Anterior cingulate cortex (tissue), 58 donors: ENCODE measurements at regions not wholly inside any gene's neighbourhood (a gene's known extent, or its start where the extent isn't known, plus 50 kb on each side); places are given as distances from the start of the nearest gene placed in this dataset.

Source experiments
- DNase-seq, 58 donors: peaks; one replicate each; lab custom pipeline; 2025; lab: John Stamatoyannopoulos, UW

DNA sequence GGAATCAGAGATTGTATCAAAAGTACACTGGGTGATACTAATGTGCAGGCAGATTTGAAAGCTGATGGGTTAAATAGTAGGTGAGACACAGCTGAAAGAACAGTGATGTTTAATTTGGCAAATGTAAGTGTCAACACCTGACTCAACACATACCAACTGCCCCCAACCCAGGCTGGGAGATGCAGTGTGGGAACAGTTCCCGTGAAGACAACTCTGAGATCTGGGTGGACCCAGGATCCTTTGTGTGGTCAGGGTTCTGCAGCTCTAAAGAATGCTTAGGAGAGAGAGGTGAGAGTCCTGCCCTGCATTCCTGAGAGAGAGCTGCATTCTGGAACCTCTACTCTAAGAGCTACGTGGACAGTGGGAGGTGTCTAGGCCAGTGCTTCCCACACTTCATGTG, 479.7 kb downstream of the RPS24 start:
- DNase-seq: no peak

DNA sequence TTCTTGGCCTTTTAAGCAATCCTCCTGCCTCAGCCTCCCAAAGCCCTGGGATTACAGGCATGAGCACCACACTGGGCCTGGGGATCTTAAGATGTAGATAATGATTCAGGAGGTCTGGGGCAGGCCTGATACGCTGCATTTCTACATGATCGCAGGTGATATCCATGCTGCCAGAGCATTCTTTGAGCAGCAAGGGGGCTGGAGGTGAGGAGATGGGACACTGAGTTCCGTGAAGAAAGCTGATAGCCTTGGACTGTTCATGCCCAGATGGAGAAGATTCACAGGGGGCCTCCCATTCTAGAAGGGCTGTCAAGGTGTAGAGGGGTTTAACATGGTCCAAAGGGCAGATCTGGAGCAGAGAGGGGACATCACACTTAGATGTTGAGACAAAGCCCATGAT, 480.3 kb downstream of the RPS24 start:
- DNase-seq: no peak

DNA sequence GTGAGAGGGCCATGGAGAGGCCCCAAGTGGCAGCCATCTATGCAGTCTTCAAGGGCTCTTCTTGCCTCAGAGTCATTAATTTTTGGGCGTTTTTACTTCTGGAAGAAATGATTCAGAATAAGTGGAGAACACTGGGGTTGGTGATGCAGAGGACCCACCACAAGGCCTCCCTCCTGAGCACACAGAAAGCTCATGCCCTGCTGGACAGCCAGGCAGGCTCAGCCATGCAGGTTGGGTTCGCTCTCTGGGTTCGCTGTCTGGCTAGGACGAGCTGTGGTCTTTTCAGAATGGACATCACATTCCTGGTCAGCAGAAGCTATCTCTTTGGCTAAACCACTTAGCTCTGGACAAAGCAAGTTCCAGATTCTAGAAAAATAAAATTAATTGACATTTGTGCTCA, 480.8 kb downstream of the RPS24 start:
- DNase-seq: no peak

DNA sequence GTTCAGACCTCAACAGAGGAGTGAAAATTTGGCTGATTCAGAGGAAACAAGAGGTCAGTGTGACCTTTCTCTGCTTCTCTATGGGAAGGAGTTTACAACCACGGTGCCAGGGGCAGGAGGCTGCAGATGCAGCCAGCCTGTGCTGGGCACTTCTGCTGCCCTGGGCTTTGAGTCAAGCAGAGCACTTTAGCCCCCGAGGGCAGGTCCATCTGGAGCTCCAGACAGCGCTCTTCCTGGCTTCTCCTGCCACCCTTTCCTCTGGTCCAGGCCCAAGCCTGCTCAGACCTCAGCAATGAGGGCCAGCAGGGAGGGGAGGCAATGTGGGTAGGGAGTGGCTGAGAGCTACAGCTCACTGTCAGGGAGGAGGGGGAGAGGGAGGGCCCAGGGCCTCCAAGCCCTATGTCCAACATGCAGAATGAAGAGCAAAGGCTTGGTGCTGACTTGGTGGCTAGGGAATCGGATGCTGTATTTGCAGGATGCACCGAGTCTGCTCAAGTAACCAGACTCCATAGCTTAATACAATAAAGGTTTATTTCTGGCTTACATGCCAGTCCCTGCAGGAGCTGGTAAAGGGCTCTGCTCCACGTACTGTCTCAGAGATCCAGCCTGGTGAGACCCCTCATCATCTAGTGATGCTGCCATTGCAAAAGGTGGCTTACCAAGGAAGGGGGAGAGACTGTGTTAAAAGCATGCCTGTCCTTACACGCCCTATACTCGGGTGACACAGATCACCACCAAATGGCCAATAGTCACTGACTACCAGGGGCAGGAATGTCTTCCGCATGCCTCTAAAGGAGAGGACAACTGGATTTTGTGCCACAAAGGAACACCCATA, 481.6 kb downstream of the RPS24 start:
- DNase-seq: peak in 13 of 58 donors; percentile 7 to 55 (median 31)

DNA sequence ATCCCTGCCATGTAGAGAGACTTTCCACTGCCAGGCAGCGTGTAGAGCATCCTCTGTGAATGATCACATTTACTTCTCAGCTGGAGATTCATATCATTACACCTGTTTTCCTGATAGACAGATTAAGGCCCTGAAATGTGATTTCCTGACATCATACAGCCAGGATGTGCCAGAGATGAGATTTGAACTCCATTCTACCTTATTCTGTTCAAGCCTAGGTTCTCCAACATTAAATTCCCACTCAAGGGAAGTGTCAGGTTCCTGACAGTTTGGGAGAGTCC, 482.1 kb downstream of the RPS24 start:
- DNase-seq: no peak

DNA sequence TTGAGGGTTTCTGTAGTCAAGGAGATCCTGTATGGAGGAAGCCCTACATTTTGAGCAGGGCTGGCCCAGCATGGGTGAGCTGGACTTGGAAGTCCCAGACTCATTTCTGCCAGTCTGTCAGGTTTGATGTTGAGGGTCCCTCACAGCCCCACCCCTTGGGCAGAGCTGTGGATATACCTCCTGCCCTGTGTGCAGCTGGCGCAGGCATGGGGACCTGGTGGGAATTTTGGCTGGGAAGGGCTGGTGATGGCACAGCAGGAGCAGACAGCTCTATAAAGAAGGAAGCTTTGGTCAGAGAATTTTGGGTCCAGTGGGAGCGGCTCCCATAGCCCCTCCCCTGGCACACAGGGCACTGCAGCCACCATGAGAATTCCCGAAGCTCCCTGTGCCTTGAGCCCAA, 482.6 kb downstream of the RPS24 start:
- no peak for DNase-seq

DNA sequence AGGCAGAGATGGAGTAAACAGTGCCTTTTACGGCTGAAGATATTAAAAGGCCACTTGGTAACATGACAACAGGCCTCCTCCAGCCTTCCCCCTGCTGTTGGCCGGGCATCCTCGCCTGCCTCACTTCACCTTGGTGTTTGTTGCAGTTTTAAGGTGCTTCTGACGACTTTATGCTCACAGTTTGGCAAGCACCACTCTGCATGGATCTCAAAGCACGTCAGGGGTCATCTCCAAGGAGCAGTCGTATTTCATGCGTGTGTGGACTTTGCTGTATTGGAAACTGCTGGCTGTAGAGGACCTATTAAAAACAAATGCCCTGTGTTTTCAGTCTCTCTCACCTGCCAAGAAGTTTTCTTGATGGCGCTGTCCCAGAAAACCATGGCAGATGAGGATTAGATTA, 483.1 kb downstream of the RPS24 start:
- DNase-seq: peak in 1 of 58 donors; percentile 8

DNA sequence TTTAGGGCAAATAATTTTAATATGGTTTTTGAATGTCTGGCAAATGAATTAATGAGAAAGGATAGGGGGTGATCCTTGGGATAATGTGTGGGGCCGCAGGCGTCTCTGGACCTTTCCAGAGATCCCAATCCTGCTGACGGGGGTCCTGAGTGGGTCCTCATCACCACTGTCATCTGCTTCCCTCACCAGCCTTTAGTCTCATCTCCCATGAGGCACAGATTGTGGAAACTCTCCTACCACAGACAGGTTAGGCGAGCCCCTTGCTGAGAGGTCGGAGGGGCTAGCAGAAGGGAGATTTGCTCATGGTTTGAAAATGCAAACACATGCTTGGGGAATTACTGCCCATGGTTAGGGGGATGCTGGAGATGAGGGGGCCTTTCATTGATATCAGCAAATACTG, 484.6 kb downstream of the RPS24 start:
- DNase-seq: no peak

DNA sequence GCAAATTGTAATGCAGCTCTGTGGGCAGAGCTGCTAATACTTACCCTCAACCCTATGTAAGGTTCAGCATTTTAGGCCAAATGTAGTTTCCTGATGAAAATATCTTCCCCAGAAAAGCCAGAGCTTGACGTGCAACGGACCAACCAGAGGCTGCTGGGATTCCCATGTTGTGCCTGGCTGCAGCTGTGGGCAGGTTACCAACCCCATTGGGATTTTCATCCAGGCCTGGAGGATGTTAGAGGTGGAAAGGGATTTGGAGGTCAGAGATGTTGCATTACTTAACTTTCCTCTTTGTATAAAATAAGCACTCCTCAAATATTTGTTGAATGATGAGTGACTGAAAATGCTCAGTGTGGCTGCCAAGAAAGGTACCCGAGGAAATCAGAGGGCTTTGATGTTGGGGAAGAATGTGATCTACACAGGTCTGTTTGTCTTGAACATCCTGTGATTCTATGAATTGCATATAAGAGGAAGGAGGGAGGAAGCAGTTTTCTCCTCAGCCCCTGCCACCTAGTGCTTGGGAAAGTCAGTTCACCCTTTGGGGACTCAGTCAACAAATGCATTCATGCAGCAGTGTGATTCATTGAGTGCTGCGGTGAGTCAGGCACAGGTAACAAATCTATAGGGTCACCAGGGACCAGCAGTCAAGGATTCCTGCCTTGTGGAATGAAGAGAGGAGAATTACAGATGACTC, 487.2 kb downstream of the RPS24 start:
- DNase-seq: no peak

DNA sequence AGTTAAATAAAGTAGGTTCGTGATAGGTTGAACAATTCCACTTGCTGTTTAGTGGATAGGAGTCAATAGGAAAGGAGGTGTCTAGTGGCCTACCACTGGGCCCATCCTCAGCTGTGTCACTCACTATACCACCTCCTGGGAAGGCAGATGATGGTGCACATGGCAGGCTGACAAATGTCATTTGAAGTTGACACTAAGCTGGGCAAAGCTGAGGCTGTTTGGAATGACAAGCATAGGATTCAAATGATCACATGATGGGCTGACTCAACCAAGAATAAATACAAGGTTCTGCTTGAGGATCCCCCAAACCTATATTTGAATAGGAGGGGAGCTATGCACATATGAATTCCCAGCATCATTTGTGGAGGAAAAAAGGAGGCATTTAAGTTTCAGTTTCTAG, 489.8 kb downstream of the RPS24 start:
- no peak for DNase-seq

DNA sequence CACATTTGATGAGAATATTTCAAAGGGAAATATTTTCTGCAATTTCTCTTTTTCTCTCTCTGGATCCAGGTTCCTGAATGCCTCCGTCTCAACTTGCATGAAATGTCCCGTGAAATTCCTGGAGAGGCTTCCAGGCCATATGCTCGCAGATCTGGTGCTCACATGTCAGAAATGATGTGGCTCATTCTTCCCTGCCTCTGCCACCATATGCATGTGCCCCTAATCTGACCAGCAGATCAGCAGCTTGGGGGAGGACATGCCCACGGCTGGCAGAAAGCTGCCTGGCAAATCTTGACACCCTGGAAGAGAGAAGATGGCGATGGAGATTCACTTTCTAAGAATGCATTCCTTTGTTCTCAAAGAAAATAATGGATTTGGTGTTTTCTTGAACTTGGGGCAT, 490.7 kb downstream of the RPS24 start:
- DNase-seq: no peak

DNA sequence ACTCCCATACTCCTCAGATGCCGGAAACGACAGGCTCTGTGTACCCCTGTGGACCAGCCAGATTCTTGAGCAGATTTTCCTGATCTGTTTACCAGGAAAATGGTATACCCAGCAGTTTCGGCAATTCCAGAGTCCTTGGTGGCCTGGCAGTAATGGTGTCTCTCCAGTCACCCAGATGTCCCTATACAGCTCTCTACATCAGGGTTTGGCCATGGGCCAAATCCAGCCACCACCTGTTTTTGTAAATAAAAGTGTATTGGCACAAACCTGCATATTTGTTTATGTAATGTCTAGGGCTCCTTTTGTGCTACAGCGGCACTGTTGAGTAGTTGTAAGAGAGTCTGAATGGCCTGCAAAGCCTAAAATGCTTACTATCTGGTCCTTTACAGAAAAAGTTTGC, 491.3 kb downstream of the RPS24 start:
- DNase-seq: no peak

DNA sequence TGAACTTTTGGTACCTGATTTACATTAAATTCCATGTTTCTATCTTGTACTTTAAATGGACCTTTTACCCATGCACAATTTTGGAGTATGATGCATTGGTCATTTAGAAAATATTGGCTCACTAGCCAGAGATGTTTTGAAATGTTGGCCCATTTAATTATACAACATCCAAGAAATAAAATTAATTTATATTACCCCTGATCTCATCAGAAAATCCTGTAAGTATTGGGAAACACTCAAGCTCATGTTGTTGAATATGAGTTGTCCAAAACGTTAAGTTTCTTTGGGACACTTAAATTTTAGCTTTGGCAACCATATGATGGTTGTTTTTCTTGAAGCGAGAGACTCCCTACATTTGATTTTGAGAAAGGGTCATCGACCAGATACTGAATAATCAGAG, 492.7 kb downstream of the RPS24 start:
- DNase-seq: no peak

DNA sequence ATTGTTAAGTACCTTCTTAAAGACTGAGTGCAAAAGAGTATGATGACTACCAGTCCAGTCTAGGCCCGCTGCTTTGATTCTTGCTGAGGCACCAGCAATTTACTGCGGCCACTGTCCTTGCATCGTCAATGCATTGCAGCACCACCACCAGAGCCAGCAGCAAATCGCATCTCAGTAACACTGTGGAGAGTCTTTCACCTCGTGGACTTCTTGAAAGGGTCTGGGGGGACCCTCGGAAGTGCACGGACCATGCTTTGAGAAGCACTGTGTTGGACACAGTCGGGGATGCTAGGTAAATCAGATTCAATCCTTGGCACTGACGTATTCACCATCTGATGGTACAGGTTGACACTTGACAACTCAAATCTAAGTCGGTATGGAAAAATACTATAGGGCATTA, 493.6 kb downstream of the RPS24 start:
- no peak for DNase-seq

DNA sequence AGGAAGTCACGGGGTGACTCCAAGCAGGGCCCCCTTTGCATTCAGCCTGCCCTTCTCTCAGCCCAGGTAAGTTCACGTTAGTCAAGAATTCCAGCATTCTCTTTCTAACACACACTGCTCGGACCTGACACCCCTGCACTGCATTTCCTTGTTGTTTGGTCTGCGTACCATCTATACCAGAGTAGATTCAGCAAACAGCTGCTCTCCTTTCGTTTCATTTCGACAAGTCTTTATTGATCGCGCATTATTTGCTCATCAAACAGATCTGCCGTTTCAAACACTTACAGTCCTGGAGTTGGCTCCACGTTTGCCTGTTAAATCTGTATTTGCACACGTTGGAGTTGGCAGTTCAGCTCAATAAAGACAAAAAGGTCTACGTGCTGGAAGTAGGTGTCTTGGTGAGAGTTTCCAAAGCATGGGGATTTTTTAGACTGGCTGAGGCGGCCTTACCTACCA, 495.1 kb downstream of the RPS24 start:
- DNase-seq: no peak

DNA sequence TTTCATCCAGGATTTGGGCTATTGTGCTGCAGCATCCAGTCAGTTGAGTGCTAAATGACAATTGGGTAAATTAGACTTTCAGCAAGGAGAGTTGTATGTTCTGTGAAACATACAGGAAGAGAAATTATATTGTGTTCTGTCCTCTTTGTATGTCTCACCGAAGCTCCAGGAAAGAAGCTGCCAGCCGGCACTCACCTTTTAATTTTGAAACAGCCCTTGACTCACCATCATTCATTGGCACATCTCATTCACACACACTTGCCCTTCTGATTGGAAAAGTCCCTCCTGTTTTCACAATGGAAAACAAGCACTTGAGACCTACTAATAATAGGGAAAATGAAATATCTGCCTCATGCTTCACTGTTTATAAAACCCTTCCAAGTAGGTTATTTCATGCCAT, 495.6 kb downstream of the RPS24 start:
- no peak for DNase-seq

DNA sequence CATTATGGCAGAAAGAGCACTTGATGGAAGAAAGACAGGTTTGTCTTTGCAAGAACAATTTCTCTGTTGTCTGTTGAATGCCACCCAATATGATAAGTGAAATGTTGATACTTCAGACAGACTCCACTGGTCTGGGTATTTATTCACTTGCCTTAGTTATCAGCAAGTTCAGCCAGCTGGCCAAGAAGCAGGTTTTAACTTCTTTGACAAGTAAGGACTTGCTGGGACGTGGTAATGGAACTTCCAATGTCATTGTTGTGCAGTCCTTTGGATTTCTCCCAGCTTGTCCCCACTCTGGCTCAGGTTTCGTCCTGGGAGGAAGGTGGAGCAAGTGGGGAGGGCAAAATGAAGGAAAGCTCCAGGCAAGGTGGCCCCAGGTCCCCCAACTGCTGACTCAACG, 497.4 kb downstream of the RPS24 start:
- no peak for DNase-seq

DNA sequence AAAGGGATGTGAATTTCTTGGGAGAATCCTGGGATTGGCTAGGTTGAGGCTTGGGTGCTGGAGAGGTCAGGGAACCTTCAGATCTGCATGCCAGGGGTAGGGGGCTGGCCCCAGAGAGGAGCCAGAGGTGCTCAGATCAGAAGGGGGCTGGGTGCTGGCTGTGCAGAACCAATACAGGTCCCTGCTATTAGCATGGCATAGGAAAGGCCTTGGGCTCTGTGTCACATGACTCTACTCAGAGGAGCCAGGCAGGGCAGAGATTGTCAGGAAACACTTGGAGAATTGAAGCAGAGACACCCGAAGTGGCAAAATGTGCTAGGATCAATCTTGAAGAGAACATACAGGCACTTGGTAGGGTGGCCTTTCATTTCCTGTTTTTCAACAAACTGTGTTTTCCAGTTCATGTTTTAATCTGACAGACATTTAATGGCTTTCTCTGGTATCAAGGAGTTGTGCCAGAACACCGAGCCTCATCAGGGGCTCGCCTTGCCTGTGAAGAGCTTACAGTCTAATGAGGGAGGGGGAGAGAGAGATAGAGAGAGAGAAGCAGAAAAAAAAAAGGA, 498.9 kb downstream of the RPS24 start:
- DNase-seq: no peak

DNA sequence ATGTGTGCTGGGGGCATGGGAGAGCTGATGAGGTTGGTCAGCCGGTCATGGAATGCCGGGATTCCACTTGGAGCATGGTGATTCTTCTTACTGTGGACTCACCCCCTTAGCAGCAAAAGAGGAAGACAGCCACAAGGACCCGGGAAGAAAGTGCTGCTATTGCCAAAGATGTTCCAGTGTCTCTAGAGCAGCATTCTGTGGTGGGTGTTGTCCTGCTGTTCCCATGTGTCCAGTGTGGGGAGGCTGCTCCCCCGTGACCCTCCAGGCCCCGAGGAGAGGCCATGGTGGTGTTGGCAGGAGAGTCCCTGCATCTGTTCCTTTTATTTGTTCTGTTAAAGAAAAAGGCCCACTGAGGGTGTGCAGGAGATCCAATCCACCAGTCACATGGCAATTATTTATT, 499.4 kb downstream of the RPS24 start:
- DNase-seq: no peak

DNA sequence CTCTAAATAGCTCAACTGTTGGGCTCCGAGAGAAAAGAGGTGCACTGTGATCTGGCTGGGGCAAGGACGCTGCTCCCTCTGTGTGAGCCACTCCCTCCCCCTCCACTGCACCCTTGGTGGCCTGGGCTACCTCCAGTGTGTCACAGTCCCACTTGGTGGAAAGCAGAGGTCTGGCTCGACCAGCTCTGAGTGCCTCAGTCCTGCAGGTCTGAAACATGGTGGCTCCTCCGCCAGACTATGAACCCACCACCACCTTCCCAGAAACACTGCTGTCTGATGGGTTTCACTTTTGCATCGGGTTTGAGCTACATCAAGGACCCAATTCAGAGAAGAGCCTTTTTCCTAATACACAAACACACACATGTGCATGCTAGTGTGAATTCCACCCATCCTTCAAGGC, 500.1 kb downstream of the RPS24 start:
- DNase-seq: no peak

DNA sequence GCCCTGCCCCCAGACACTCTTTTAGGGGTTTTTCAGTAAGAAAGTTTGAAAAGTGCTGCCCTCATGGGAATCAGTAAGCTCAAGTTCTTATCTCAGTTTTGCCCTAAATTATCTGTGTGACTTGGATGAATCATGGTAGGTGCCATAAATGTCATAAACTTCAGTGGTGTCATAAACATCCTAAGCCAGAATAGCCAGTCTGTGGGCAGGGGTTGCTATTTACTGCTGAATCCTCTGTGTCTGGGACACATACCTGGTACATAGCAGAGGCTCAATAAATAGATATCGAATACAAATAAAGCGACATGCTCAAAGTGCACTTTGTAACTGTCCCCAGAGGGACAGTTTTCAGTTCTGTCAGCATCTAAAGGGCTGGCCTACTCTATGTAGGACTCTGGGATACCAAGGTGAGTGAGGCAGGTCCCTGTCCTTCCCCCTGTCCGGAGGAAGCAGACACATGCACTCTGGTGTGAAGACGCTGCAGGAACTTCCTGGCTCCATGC, 502.1 kb downstream of the RPS24 start:
- no peak for DNase-seq

DNA sequence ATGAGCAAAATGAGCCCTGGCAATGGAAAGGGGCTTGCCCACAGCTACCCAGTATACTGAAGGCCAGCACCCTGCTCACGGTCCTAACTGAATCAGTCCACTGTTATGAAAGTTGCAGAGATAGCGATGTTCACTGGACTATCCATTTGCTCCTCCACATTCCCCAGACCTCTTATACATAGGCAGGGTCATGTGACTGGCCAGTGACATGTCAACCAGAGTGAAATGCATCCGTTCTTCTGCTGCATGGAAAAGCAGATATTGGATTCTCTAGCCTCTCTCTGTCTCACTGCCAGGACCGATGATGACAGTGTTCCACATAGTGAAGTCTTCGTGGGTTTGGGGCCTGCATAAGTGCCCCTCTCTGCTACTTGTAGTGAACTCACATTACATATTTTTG, 503.4 kb downstream of the RPS24 start:
- no peak for DNase-seq
